RWPE2 (cell line): ENCODE measurements at regions not wholly inside any gene's neighbourhood (a gene's known extent, or its start where the extent isn't known, plus 50 kb on each side); places are given as distances from the start of the nearest gene placed in this dataset.

Experiments used
- ATAC-seq: fragments of 200-7000 bp; cut with Tn5 transposase; 3 replicates; pipeline ENCODE4 v1.9.1; 2021; ENCODE audit warnings: low read depth
- DNase-seq: peaks from one replicate; pipeline ENCODE4 v3.0.0-alpha.2; 2020; ENCODE audit warnings: low spot score
- H3K27ac ChIP-seq: fragments of 450-650 bp; 2 replicates; pipeline ENCODE4 v1.5.1; 2017; ENCODE audit warnings: mild to moderate bottlenecking; ENCODE audit not compliant: poor library complexity, severe bottlenecking
- H3K27me3 ChIP-seq: fragments of 250-450 bp; sonication (Bioruptor Pico); 2 replicates; pipeline ENCODE4 v1.5.1; 2021; ENCODE audit warnings: mild to moderate bottlenecking, moderate library complexity; ENCODE audit not compliant: insufficient read depth, poor library complexity, severe bottlenecking
- H3K36me3 ChIP-seq: fragments of 250-450 bp; sonication (Bioruptor Pico); 2 replicates; pipeline ENCODE4 v1.5.1; 2020; ENCODE audit warnings: low read depth, mild to moderate bottlenecking, moderate library complexity
- H3K4me1 ChIP-seq: fragments of 250-450 bp; sonication (Bioruptor Pico); 2 replicates; pipeline ENCODE4 v1.5.1; 2021; ENCODE audit warnings: mild to moderate bottlenecking, moderate library complexity; ENCODE audit not compliant: insufficient read depth, poor library complexity, severe bottlenecking
- H3K4me3 ChIP-seq: fragments of 250-450 bp; sonication (Bioruptor Pico); 2 replicates; pipeline ENCODE4 v1.5.1; 2021; ENCODE audit warnings: mild to moderate bottlenecking, moderate library complexity; ENCODE audit not compliant: severe bottlenecking
- H3K9me3 ChIP-seq: fragments of 250-450 bp; sonication (Bioruptor Pico); 2 replicates; pipeline ENCODE4 v1.5.1; 2021; ENCODE audit warnings: mild to moderate bottlenecking, moderate library complexity; ENCODE audit not compliant: severe bottlenecking
- CTCF ChIP-seq: fragments of 450-650 bp; IDR thresholded peaks from one replicate; pipeline ENCODE4 v1.5.1; 2017; ENCODE audit warnings: mild to moderate bottlenecking, moderate library complexity; ENCODE audit not compliant: poor library complexity, severe bottlenecking

GRCh38 chr5:158618256-158618655 is 481.5 kb downstream of the EBF1 start:
- no peak for TF ChIP-seq CTCF
- Histone ChIP-seq H3K4me3 (no peak overlapping the region), H3K4me1 (no peaks in the 10 kb centered on the region), H3K36me3 (no peaks in the 10 kb centered on the region), H3K27me3 (peaks cover 8% of the 10 kb centered on the region), H3K9me3 (peaks cover 3% of the 10 kb centered on the region), H3K27ac (no peak overlapping the region)
- DNase-seq (no peak), ATAC-seq (no peak)

- TF ChIP-seq CTCF = no peak
- H3K4me3 ChIP-seq = no peak overlapping the region
- DNase-seq (no peak), ATAC-seq (no peak)
- peaks cover 11% of the 10 kb centered on the region for H3K27me3 ChIP-seq
- H3K27ac ChIP-seq = no peak overlapping the region
- H3K4me1 ChIP-seq = no peaks in the 10 kb centered on the region
- peaks cover 3% of the 10 kb centered on the region for H3K9me3 ChIP-seq
- H3K36me3 ChIP-seq = no peaks in the 10 kb centered on the region
These were observed 483.0 kb downstream of the EBF1 start for GRCh38 chr5:158616707-158617106.

DNA sequence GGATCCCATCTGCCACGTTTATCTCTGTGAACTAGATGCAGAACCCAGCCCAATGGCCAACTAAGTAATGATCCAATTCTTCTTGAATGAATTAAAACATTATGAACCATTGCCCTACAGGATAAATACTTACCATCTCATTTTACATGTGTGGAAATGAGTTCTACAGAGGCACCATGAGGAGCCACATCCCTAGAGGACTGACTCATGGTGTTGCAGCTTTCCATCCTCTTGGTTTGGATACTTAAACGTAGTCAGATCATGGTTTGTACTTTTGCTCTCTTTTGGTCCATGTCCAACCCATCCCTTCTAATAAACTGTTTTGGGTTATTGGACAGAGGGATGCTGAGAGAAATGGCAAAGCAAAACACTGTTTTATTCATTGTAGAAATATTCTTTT is 484.8 kb downstream of the EBF1 start:
- no peak overlapping the region for H3K4me3 ChIP-seq
- TF ChIP-seq CTCF = no peak
- H3K36me3 ChIP-seq = no peaks in the 10 kb centered on the region
- no peaks in the 10 kb centered on the region for H3K9me3 ChIP-seq
- ATAC-seq (no peak), DNase-seq (no peak)
- no peaks in the 10 kb centered on the region for H3K4me1 ChIP-seq
- H3K27me3 ChIP-seq = peaks cover 20% of the 10 kb centered on the region
- no peak overlapping the region for H3K27ac ChIP-seq

- H3K9me3 ChIP-seq = no peaks in the 10 kb centered on the region
- no peak overlapping the region for H3K4me3 ChIP-seq
- H3K27ac ChIP-seq = no peak overlapping the region
- no peaks in the 10 kb centered on the region for H3K36me3 ChIP-seq
- TF ChIP-seq CTCF = no peak
- peaks cover 16% of the 10 kb centered on the region for H3K27me3 ChIP-seq
- ATAC-seq (no peak), DNase-seq (no peak)
- no peaks in the 10 kb centered on the region for H3K4me1 ChIP-seq
These were observed 488.1 kb downstream of the EBF1 start for GRCh38 chr5:158611581-158611980.

- no peaks in the 10 kb centered on the region for H3K4me1 ChIP-seq
- peaks cover 16% of the 10 kb centered on the region for H3K27me3 ChIP-seq
- H3K4me3 ChIP-seq = no peak overlapping the region
- no peak overlapping the region for H3K27ac ChIP-seq
- no peak for TF ChIP-seq CTCF
- no peak for DNase-seq
- no peaks in the 10 kb centered on the region for H3K36me3 ChIP-seq
- no peaks in the 10 kb centered on the region for H3K9me3 ChIP-seq
- no peak for ATAC-seq
These were observed 489.7 kb downstream of the EBF1 start for GRCh38 chr5:158610051-158610415.
